PC-3 (cell line): ENCODE measurements at regions not wholly inside any gene's neighbourhood (a gene's known extent, or its start where the extent isn't known, plus 50 kb on each side); places are given as distances from the start of the nearest gene placed in this dataset.

Source experiments
- ATAC-seq: fragments of 200-7000 bp; cut with Tn5 transposase; 2 replicates; pipeline ENCODE4 v1.9.1; 2020; ENCODE audit warnings: mild to moderate bottlenecking, moderate library complexity
- BruUV-seq: library from RNA; stranded (reverse); fragments of 400-500 nt; replicated peaks from 2 replicates; lab custom pipeline; 2021; lab: Mats Ljungman, UMichigan
- CTCF ChIA-PET: fragments of 300-600 bp; sonication (Branson Sonifier 250); formaldehyde crosslinking; loops from one replicate; lab custom pipeline; 2022; ENCODE audit warnings: antibody characterized with exemption; lab: Charles Lee
- POLR2A ChIA-PET: fragments of 300-600 bp; sonication (Branson Sonifier 250); formaldehyde crosslinking; loops from one replicate; lab custom pipeline; 2022; ENCODE audit warnings: antibody characterized with exemption; ENCODE audit not compliant: unreplicated experiment; lab: Charles Lee
- DNase-seq: peaks from one replicate; pipeline ENCODE4 v3.0.0-alpha.2; 2015
- H2AFZ ChIP-seq: fragments of 300-600 bp; sonication (generic); 2 replicates; pipeline ENCODE4 v1.6.0; 2016; ENCODE audit warnings: antibody characterized with exemption, low read length
- H3F3A ChIP-seq: fragments of 300-600 bp; sonication (generic); one replicate; pipeline ENCODE4 v1.6.0; 2017; ENCODE audit warnings: antibody characterized with exemption, low read length, control low read depth, mild to moderate bottlenecking; ENCODE audit not compliant: unreplicated experiment
- H3K27ac ChIP-seq: fragments of 300-600 bp; sonication (generic); 2 replicates; pipeline ENCODE4 v1.5.1; 2016; ENCODE audit warnings: mild to moderate bottlenecking, low read length
- H3K27me3 ChIP-seq: fragments of 300-600 bp; sonication (generic); 2 replicates; pipeline ENCODE4 v1.6.1; 2016; ENCODE audit warnings: low read length, mixed read lengths
- H3K36me3 ChIP-seq: fragments of 300-600 bp; sonication (generic); 2 replicates; pipeline ENCODE4 v1.6.1; 2016; ENCODE audit warnings: low read depth, mixed run types, low read length, mixed read lengths
- H3K4me1 ChIP-seq: fragments of 300-600 bp; sonication (generic); 2 replicates; pipeline ENCODE4 v1.5.1; 2016; ENCODE audit warnings: low read length; ENCODE audit not compliant: insufficient read depth
- H3K4me2 ChIP-seq: fragments of 300-600 bp; sonication (generic); 2 replicates; pipeline ENCODE4 v1.6.0; 2016; ENCODE audit warnings: low read length
- H3K4me3 ChIP-seq: fragments of 300-600 bp; sonication (generic); 2 replicates; pipeline ENCODE4 v1.5.1; 2016; ENCODE audit warnings: mild to moderate bottlenecking, low read length, mixed read lengths
- H3K79me2 ChIP-seq: fragments of 300-600 bp; sonication (generic); 2 replicates; pipeline ENCODE4 v1.6.1; 2017; ENCODE audit warnings: low read length, mixed read lengths
- H3K9ac ChIP-seq: fragments of 300-600 bp; sonication (generic); 2 replicates; pipeline ENCODE4 v1.6.0; 2016; ENCODE audit warnings: mild to moderate bottlenecking, low read length
- H3K9me2 ChIP-seq: fragments of 300-600 bp; sonication (generic); replicated peaks from 2 replicates; pipeline ENCODE4 v1.6.1; 2016; ENCODE audit warnings: mixed run types, low read length, mixed read lengths
- H3K9me3 ChIP-seq: fragments of 300-600 bp; sonication (generic); 2 replicates; pipeline ENCODE4 v1.6.1; 2016; ENCODE audit warnings: low read length, mixed read lengths
- H4K20me1 ChIP-seq: fragments of 300-600 bp; sonication (generic); 2 replicates; pipeline ENCODE4 v1.6.1; 2016; ENCODE audit warnings: low read length, mixed read lengths
- EZH2 ChIP-seq: fragments of 300-600 bp; sonication (generic); IDR thresholded peaks from one replicate; pipeline ENCODE4 v1.6.1; 2017; ENCODE audit warnings: antibody characterized with exemption, mild to moderate bottlenecking, low read length; ENCODE audit not compliant: unreplicated experiment
- EZH2phosphoT487 ChIP-seq: fragments of 300-600 bp; sonication (generic); IDR thresholded peaks from 2 replicates; pipeline ENCODE4 v1.6.1; 2018; ENCODE audit warnings: mild to moderate bottlenecking, antibody characterized with exemption, low read length, borderline replicate concordance
- intact Hi-C: fragments of 100-400 bp; cut with micrococcal nuclease; formaldehyde crosslinking; loops from 2 replicates; pipeline ENCODE4 v1.9.0; 2023
- TF ChIP-seq, protein P1 (sequence below): fragments of 300-600 bp; sonication (generic); conservative IDR thresholded peaks from 2 replicates; pipeline ENCODE4 v1.5.1; 2017; ENCODE audit warnings: antibody characterized with exemption, low read depth, mild to moderate bottlenecking, low read length

DNA sequence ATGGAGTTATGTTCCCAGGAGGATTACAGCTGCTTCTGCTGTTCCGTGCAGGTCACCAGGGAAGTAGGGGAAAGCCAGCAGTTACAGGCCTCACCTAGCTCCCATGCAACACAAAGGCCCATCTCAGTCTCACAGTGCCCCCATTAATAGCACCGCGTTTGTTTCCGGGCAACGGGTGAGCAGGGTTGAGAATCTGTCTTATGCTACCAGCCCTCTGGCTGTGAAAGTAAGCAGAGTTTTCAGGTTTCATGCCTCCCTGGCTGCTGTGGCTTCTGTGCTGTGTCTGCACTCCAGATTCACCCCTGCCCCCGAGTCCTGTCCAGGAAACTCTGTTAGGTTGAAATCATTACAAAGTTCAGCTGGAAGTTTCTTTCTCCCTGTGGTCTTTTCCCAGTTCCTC lies 254.4 kb upstream of the GPR149 start:
- H3K4me1 ChIP-seq = no peaks in the 10 kb centered on the region
- no peak overlapping the region for H3K4me3 ChIP-seq
- H4K20me1 ChIP-seq = no peaks in the 10 kb centered on the region
- no peak overlapping the region for H3K4me2 ChIP-seq
- H3F3A ChIP-seq = no peaks in the 10 kb centered on the region
- intact Hi-C loops = no loop called here
- ATAC-seq (no peak), DNase-seq (no peak)
- BruUV-seq = no TSS peak
- no peaks in the 10 kb centered on the region for H3K9me2 ChIP-seq
- H3K27ac ChIP-seq = no peak overlapping the region
- H3K79me2 ChIP-seq = no peaks in the 10 kb centered on the region
- CTCF ChIA-PET = no interaction called here
- no peak overlapping the region for H3K9ac ChIP-seq
- H3K36me3 ChIP-seq = no peaks in the 10 kb centered on the region
- POLR2A ChIA-PET = no interaction called here
- TF ChIP-seq, protein P1, sequence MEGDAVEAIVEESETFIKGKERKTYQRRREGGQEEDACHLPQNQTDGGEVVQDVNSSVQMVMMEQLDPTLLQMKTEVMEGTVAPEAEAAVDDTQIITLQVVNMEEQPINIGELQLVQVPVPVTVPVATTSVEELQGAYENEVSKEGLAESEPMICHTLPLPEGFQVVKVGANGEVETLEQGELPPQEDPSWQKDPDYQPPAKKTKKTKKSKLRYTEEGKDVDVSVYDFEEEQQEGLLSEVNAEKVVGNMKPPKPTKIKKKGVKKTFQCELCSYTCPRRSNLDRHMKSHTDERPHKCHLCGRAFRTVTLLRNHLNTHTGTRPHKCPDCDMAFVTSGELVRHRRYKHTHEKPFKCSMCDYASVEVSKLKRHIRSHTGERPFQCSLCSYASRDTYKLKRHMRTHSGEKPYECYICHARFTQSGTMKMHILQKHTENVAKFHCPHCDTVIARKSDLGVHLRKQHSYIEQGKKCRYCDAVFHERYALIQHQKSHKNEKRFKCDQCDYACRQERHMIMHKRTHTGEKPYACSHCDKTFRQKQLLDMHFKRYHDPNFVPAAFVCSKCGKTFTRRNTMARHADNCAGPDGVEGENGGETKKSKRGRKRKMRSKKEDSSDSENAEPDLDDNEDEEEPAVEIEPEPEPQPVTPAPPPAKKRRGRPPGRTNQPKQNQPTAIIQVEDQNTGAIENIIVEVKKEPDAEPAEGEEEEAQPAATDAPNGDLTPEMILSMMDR = no peak
- no peak for TF ChIP-seq EZH2
- TF ChIP-seq EZH2phosphoT487 = no peak
- H3K27me3 ChIP-seq = no peaks in the 10 kb centered on the region
- no peaks in the 10 kb centered on the region for H3K9me3 ChIP-seq
- H2AFZ ChIP-seq = no peak overlapping the region

DNA sequence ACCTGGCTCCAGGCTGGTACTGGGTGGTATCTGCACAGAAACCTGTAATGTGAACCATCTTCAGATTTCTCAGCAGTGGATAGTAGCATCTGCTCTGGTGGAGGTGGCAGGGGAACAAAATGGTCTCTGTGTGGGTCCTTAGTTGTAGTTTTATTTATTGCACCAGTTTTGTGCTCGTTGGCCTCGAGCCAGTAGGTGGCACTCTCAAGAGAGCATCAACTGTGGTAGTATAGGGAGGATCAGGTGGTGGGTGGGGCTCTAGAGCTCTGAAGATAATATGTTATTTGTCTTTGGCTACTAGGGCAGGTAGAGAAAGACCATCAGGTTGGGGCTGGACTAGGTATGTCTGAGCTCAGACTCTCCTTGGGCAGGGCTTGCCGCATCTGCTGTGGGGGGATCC lies 254.0 kb upstream of the GPR149 start:
- POLR2A ChIA-PET = no interaction called here
- ATAC-seq = no peak

DNA sequence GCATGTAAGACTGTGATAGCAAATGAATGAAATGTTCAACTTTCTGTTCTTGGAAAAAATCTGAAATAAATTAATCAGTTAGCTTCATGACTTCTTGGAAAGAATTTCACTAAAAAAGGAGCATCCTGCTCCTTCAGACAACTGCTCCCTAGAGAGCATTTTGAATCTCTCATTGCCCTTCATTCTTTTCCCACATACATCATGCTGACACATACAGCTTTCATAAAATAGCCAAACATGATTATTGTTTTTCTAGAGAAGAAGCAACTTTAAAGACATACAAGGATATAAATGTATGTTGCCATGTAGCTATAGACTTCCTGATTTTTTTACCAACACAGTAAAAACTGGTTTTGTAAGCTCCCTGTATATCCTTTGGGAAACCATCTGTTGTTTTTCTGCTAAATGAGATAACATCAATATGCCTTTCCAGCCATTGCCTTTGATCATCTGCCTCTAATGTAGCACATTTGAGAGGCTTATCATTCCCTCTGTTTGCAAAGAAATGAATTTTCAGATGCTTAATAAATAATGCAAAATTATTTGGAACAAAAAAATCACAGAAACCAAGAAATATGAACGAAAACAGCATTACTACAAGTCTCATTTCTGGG lies 248.2 kb upstream of the GPR149 start:
- Histone ChIP-seq H3F3A (no peaks in the 10 kb centered on the region), H3K4me2 (no peak overlapping the region), H3K9ac (no peak overlapping the region), H2AFZ (no peak overlapping the region), H3K79me2 (no peaks in the 10 kb centered on the region), H3K9me2 (no peaks in the 10 kb centered on the region), H3K4me3 (no peak overlapping the region), H3K27me3 (no peaks in the 10 kb centered on the region), H3K36me3 (no peaks in the 10 kb centered on the region), H4K20me1 (no peaks in the 10 kb centered on the region), H3K4me1 (no peaks in the 10 kb centered on the region), H3K27ac (no peak overlapping the region), H3K9me3 (no peaks in the 10 kb centered on the region)
- no TSS peak for BruUV-seq
- no peak for ATAC-seq
- CTCF ChIA-PET = no interaction called here
- no peak for DNase-seq
- intact Hi-C loops = no loop called here
- POLR2A ChIA-PET = no interaction called here
- TF ChIP-seq EZH2 (no peak), EZH2phosphoT487 (no peak)
- TF ChIP-seq, protein P1 = no peak

More for the DNA sequence above, 254.0 kb upstream of the GPR149 start:
- CTCF ChIA-PET = no interaction called here
- Histone ChIP-seq H3K36me3 (no peaks in the 10 kb centered on the region), H3K27me3 (no peaks in the 10 kb centered on the region), H3K4me3 (no peak overlapping the region), H3K4me1 (no peaks in the 10 kb centered on the region), H2AFZ (no peak overlapping the region), H3F3A (no peaks in the 10 kb centered on the region), H3K9me3 (no peaks in the 10 kb centered on the region), H3K9me2 (no peaks in the 10 kb centered on the region), H3K9ac (no peak overlapping the region), H4K20me1 (no peaks in the 10 kb centered on the region), H3K79me2 (no peaks in the 10 kb centered on the region), H3K4me2 (no peak overlapping the region), H3K27ac (no peak overlapping the region)
- TF ChIP-seq, protein P1 = no peak; the same call in 1 of the 2 replicates
- TF ChIP-seq EZH2 = no peak
- no peak for TF ChIP-seq EZH2phosphoT487
- no TSS peak for BruUV-seq
- no peak for DNase-seq
- intact Hi-C loops = no loop called here
